Liver (tissue), 8 donors: ENCODE measurements at regions not wholly inside any gene's neighbourhood (a gene's known extent, or its start where the extent isn't known, plus 50 kb on each side); places are given as distances from the start of the nearest gene placed in this dataset.

Experiments
- DNase-seq: peaks from one replicate; pipeline ENCODE4 v3.0.0-alpha.2; 2017; ENCODE audit warnings: low spot score
- H3K27ac ChIP-seq, 2 donors: one replicate each; pipeline ENCODE4 v1.7.0; 2013; ENCODE audit warnings: inconsistent platforms in 2 of 2, low read length in 2 of 2, control low read depth in 1 of 2, low read depth in 1 of 2, mild to moderate bottlenecking in 1 of 2
- H3K27me3 ChIP-seq, 4 donors: one replicate each; pipeline versions ENCODE4 v1.6.1 to v1.7.0; 2013; ENCODE audit warnings: low read length in 3 of 4, inconsistent platforms in 1 of 4, mild to moderate bottlenecking in 1 of 4, moderate library complexity in 1 of 4; ENCODE audit not compliant: control insufficient read depth in 4 of 4, insufficient read depth in 4 of 4
- H3K36me3 ChIP-seq, 4 donors: one replicate each; pipeline versions ENCODE4 v1.6.1 to v1.7.0; 2013; ENCODE audit warnings: low read length in 3 of 4, mild to moderate bottlenecking in 3 of 4, low read depth in 1 of 4, moderate library complexity in 1 of 4; ENCODE audit not compliant: control insufficient read depth in 4 of 4, insufficient read depth in 3 of 4
- H3K4me1 ChIP-seq, 4 donors: one replicate each; pipeline versions ENCODE4 v1.6.1 to v1.7.0; 2013; ENCODE audit warnings: low read length in 3 of 4, mild to moderate bottlenecking in 3 of 4, moderate library complexity in 1 of 4; ENCODE audit not compliant: control insufficient read depth in 4 of 4, insufficient read depth in 4 of 4
- H3K4me3 ChIP-seq, 3 donors: one replicate each; pipeline versions ENCODE4 v1.6.1 to v1.7.0; 2013; ENCODE audit warnings: low read length in 3 of 3, control low read depth in 1 of 3, low read depth in 1 of 3, mild to moderate bottlenecking in 1 of 3
- H3K9ac ChIP-seq, 2 donors: one replicate each; pipeline ENCODE4 v1.7.0; 2013; ENCODE audit warnings: low read length in 2 of 2, mild to moderate bottlenecking in 2 of 2, moderate library complexity in 2 of 2, control low read depth in 1 of 2, low read depth in 1 of 2
- H3K9me3 ChIP-seq, 4 donors: one replicate each; pipeline versions ENCODE4 v1.6.1 to v1.7.0; 2013; ENCODE audit warnings: low read length in 3 of 4; ENCODE audit not compliant: control insufficient read depth in 4 of 4
- EGR1 ChIP-seq, 2 donors: IDR thresholded peaks; 2 replicates each; pipeline ENCODE4 v1.6.1; 2016 to 2018; ENCODE audit warnings: antibody characterized with exemption in 2 of 2, low read depth in 2 of 2
- FOXA1 ChIP-seq: IDR thresholded peaks from 2 replicates; pipeline ENCODE4 v1.6.1; 2016; ENCODE audit warnings: antibody characterized with exemption
- FOXA2 ChIP-seq: IDR thresholded peaks from 2 replicates; pipeline ENCODE4 v1.6.1; 2016; ENCODE audit warnings: antibody characterized with exemption
- GABPA ChIP-seq, 2 donors: IDR thresholded peaks in 1 of 2; conservative IDR thresholded peaks in 1 of 2; 2 replicates each; pipeline ENCODE4 v1.6.1; 2016; ENCODE audit warnings: antibody characterized with exemption in 2 of 2, mild to moderate bottlenecking in 1 of 2, moderate library complexity in 1 of 2
- HNF4A ChIP-seq, 2 donors: conservative IDR thresholded peaks; 2 replicates each; pipeline ENCODE4 v1.6.1; 2016; ENCODE audit warnings: antibody characterized with exemption in 2 of 2, mild to moderate bottlenecking in 2 of 2
- HNF4G ChIP-seq: IDR thresholded peaks from 2 replicates; pipeline ENCODE4 v1.6.1; 2016; ENCODE audit warnings: antibody characterized with exemption
- JUND ChIP-seq, 2 donors: IDR thresholded peaks; 2 replicates each; pipeline ENCODE4 v1.6.1; 2016; ENCODE audit warnings: antibody characterized with exemption in 2 of 2
- NR2F2 ChIP-seq: IDR thresholded peaks from 2 replicates; pipeline ENCODE4 v1.6.1; 2016; ENCODE audit warnings: antibody characterized with exemption
- REST ChIP-seq: IDR thresholded peaks from 2 replicates; pipeline ENCODE4 v1.6.1; 2016; ENCODE audit warnings: antibody characterized with exemption, mild to moderate bottlenecking
- RXRA ChIP-seq, 2 donors: IDR thresholded peaks; 2 replicates each; pipeline ENCODE4 v1.6.1; 2017 to 2018; ENCODE audit warnings: antibody characterized with exemption in 2 of 2, mild to moderate bottlenecking in 1 of 2
- TAF1 ChIP-seq: conservative IDR thresholded peaks from 2 replicates; pipeline ENCODE4 v1.6.1; 2016; ENCODE audit warnings: antibody characterized with exemption, mild to moderate bottlenecking
- YY1 ChIP-seq: IDR thresholded peaks from 2 replicates; pipeline ENCODE4 v1.6.1; 2016; ENCODE audit warnings: antibody characterized with exemption, mild to moderate bottlenecking
- WGBS: extraction: QIAGEN DNeasy Blood & Tissue Kit; methylation state at CpG from one replicate; pipeline ENCODE4 v1.1.7; 2013; 5-methylcytosine and 5-hydroxymethylcytosine counted together
- TF ChIP-seq, protein P1 (sequence below): IDR thresholded peaks from 2 replicates; pipeline ENCODE4 v1.6.1; 2016; ENCODE audit warnings: antibody characterized with exemption
- TF ChIP-seq, protein P2 (sequence below): fragments of 150-350 bp; IDR thresholded peaks from 2 replicates; pipeline ENCODE4 v1.5.1; 2017; ENCODE audit warnings: improper control_type of control experiment, low read depth, low read length; ENCODE audit not compliant: missing input control
- TF ChIP-seq, protein P3 (sequence below): IDR thresholded peaks from 2 replicates; pipeline ENCODE4 v1.6.1; 2016; ENCODE audit warnings: antibody characterized with exemption
- donor health status: healthy.
- donor health status: healthy.
- donor health status: healthy.
- donor health status: healthy.
- donor health status: healthy.

GRCh38 chr9:105067895-105068580 is 140.1 kb upstream of the ABCA1 start:
- 90% methylated on average over 3 of the region's 3 CpGs for WGBS
- Histone ChIP-seq H3K27ac (no peak overlapping the region), H3K9ac (no peak overlapping the region), H3K36me3 (no peaks in the 10 kb centered on the region), H3K4me3 (no peak overlapping the region), H3K4me1 (peaks cover 13 to 22% (median 21%) of the 10 kb centered on the region in 4 donors), H3K9me3 (no peaks in the 10 kb centered on the region), H3K27me3 (no peaks in the 10 kb centered on the region)
- no peak for DNase-seq
- no peak for TF ChIP-seq HNF4A (conservative IDR thresholded peaks at IDR 0.05)
- TF ChIP-seq EGR1 (IDR thresholded peaks at IDR 0.05; ENCODE audit: low read depth in 2 of 2), result no peak
- TF ChIP-seq JUND (IDR thresholded peaks at IDR 0.05), result no peak
- no peak for TF ChIP-seq NR2F2
- no peak for TF ChIP-seq TAF1
- TF ChIP-seq FOXA1, result no peak
- TF ChIP-seq GABPA (IDR thresholded peaks at IDR 0.05 in 1 of 2, conservative IDR thresholded peaks at IDR 0.05 in 1 of 2), result no peak
- TF ChIP-seq, protein P1, sequence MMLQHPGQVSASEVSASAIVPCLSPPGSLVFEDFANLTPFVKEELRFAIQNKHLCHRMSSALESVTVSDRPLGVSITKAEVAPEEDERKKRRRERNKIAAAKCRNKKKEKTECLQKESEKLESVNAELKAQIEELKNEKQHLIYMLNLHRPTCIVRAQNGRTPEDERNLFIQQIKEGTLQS, result no peak
- no peak for TF ChIP-seq RXRA (IDR thresholded peaks at IDR 0.05)
- TF ChIP-seq, protein P2, sequence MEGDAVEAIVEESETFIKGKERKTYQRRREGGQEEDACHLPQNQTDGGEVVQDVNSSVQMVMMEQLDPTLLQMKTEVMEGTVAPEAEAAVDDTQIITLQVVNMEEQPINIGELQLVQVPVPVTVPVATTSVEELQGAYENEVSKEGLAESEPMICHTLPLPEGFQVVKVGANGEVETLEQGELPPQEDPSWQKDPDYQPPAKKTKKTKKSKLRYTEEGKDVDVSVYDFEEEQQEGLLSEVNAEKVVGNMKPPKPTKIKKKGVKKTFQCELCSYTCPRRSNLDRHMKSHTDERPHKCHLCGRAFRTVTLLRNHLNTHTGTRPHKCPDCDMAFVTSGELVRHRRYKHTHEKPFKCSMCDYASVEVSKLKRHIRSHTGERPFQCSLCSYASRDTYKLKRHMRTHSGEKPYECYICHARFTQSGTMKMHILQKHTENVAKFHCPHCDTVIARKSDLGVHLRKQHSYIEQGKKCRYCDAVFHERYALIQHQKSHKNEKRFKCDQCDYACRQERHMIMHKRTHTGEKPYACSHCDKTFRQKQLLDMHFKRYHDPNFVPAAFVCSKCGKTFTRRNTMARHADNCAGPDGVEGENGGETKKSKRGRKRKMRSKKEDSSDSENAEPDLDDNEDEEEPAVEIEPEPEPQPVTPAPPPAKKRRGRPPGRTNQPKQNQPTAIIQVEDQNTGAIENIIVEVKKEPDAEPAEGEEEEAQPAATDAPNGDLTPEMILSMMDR, result no peak
- no peak for TF ChIP-seq FOXA2
- TF ChIP-seq HNF4G, result no peak
- TF ChIP-seq REST, result no peak

- Histone ChIP-seq H3K4me3 (no peak overlapping the region), H3K36me3 (no peaks in the 10 kb centered on the region), H3K9me3 (no peaks in the 10 kb centered on the region), H3K27ac (no peak overlapping the region), H3K4me1 (peaks cover 7 to 15% (median 13%) of the 10 kb centered on the region in 4 donors), H3K9ac (no peak overlapping the region), H3K27me3 (no peaks in the 10 kb centered on the region)
- TF ChIP-seq HNF4G, result no peak
- no peak for TF ChIP-seq EGR1 (IDR thresholded peaks at IDR 0.05; ENCODE audit: low read depth in 2 of 2)
- 94% methylated on average over 5 of the region's 5 CpGs for WGBS
- DNase-seq, result no peak
Observed at GRCh38 chr9:105069285-105069684, 141.3 kb upstream of the ABCA1 start.

- Histone ChIP-seq H3K27me3 (no peaks in the 10 kb centered on the region), H3K36me3 (no peaks in the 10 kb centered on the region), H3K9me3 (no peaks in the 10 kb centered on the region), H3K4me1 (peaks cover 6 to 11% (median 10%) of the 10 kb centered on the region in 4 donors), H3K27ac (no peak overlapping the region), H3K9ac (no peak overlapping the region), H3K4me3 (no peak overlapping the region)
- WGBS, result 67% methylated on average over 1 of the region's 1 CpG
- no peak for DNase-seq
- TF ChIP-seq NR2F2, result no peak
- no peak for TF ChIP-seq EGR1 (IDR thresholded peaks at IDR 0.05; ENCODE audit: low read depth in 2 of 2)
- no peak for TF ChIP-seq GABPA (IDR thresholded peaks at IDR 0.05 in 1 of 2, conservative IDR thresholded peaks at IDR 0.05 in 1 of 2)
- no peak for TF ChIP-seq TAF1
- TF ChIP-seq, protein P3, sequence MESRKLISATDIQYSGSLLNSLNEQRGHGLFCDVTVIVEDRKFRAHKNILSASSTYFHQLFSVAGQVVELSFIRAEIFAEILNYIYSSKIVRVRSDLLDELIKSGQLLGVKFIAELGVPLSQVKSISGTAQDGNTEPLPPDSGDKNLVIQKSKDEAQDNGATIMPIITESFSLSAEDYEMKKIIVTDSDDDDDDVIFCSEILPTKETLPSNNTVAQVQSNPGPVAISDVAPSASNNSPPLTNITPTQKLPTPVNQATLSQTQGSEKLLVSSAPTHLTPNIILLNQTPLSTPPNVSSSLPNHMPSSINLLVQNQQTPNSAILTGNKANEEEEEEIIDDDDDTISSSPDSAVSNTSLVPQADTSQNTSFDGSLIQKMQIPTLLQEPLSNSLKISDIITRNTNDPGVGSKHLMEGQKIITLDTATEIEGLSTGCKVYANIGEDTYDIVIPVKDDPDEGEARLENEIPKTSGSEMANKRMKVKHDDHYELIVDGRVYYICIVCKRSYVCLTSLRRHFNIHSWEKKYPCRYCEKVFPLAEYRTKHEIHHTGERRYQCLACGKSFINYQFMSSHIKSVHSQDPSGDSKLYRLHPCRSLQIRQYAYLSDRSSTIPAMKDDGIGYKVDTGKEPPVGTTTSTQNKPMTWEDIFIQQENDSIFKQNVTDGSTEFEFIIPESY, result no peak
- TF ChIP-seq JUND (IDR thresholded peaks at IDR 0.05), result no peak
- TF ChIP-seq YY1, result no peak
- no peak for TF ChIP-seq FOXA1
- no peak for TF ChIP-seq HNF4G
- TF ChIP-seq REST, result no peak
- TF ChIP-seq, protein P1, result no peak
Observed at GRCh38 chr9:105069696-105070095, 141.7 kb upstream of the ABCA1 start.
